Left lung (tissue), 4 donors: ENCODE measurements at regions not wholly inside any gene's neighbourhood (a gene's known extent, or its start where the extent isn't known, plus 50 kb on each side); places are given as distances from the start of the nearest gene placed in this dataset.

Experiments used
- ATAC-seq: fragments of 200-7000 bp; cut with Tn5 transposase; one replicate; pipeline ENCODE4 v1.9.1; 2020; ENCODE audit warnings: moderate library complexity
- DNase-seq, 4 donors: peaks; one replicate each; pipeline ENCODE4 v3.0.0-alpha.2; 2013 to 2020
- H3K27ac ChIP-seq, 2 donors: fragments of 200-600 bp; sonication (generic) in 1 of 2; one replicate each; pipeline versions ENCODE4 v1.5.0 to v1.8.0; 2020 to 2021
- H3K27me3 ChIP-seq, 2 donors: fragments of 200-600 bp; sonication (generic) in 1 of 2; one replicate each; pipeline versions ENCODE4 v1.5.0 to v1.8.0; 2020 to 2021
- H3K36me3 ChIP-seq, 2 donors: fragments of 200-600 bp; sonication (generic) in 1 of 2; one replicate each; pipeline versions ENCODE4 v1.5.0 to v1.8.0; 2020 to 2021
- H3K4me1 ChIP-seq, 2 donors: fragments of 200-600 bp; one replicate each; pipeline ENCODE4 v1.8.0; 2021
- H3K4me3 ChIP-seq, 2 donors: fragments of 200-600 bp; sonication (generic) in 1 of 2; one replicate each; pipeline versions ENCODE4 v1.5.0 to v1.8.0; 2020 to 2021; ENCODE audit warnings: mild to moderate bottlenecking in 1 of 2
- H3K9me3 ChIP-seq, 2 donors: fragments of 200-600 bp; sonication (generic) in 1 of 2; one replicate each; pipeline versions ENCODE4 v1.5.0 to v1.8.0; 2020 to 2021
- CTCF ChIP-seq, 2 donors: fragments of 200-600 bp; sonication (generic) in 1 of 2; IDR thresholded peaks; one replicate each; pipeline versions ENCODE4 v1.5.0 to v1.8.0; 2021; ENCODE audit warnings: antibody characterized with exemption in 2 of 2
- intact Hi-C, 2 donors: fragments of 100-400 bp; cut with DNase I; formaldehyde crosslinking; loops; one replicate each; pipeline versions ENCODE4 v1.11.2 to v1.14.2; 2022
- donor health status: DM: no; HTN: yes; CAD: no.
- donor health status: DM: no; HTN: no; CAD: no.

- Histone ChIP-seq H3K4me1 (no peaks in the 10 kb centered on the region), H3K27me3 (peaks cover 0 to 47% of the 10 kb centered on the region in 2 donors), H3K27ac (no peak overlapping the region), H3K36me3 (no peaks in the 10 kb centered on the region), H3K4me3 (no peak overlapping the region), H3K9me3 (no peaks in the 10 kb centered on the region)
- DNase-seq (no peak), ATAC-seq (no peak)
- no peak for TF ChIP-seq CTCF (IDR thresholded peaks at IDR 0.05)
- intact Hi-C loops: no loop called here
These were observed 159.9 kb upstream of the AJAP1 start for GRCh38 chr1:4494558-4494957.

- H3K4me1 ChIP-seq: no peaks in the 10 kb centered on the region
- no peak for TF ChIP-seq CTCF (IDR thresholded peaks at IDR 0.05)
These were observed 158.6 kb upstream of the AJAP1 start for GRCh38 chr1:4495809-4496208.

GRCh38 chr1:4500441-4500840, 154.0 kb upstream of the AJAP1 start:
- ATAC-seq: no peak
- no peak for DNase-seq
- Histone ChIP-seq H3K9me3 (no peaks in the 10 kb centered on the region), H3K4me3 (no peak overlapping the region), H3K36me3 (no peaks in the 10 kb centered on the region), H3K27me3 (peaks cover 0 to 17% of the 10 kb centered on the region in 2 donors), H3K4me1 (no peaks in the 10 kb centered on the region), H3K27ac (no peak overlapping the region)
- no peak for TF ChIP-seq CTCF (IDR thresholded peaks at IDR 0.05)
- intact Hi-C loops: no loop called here

More at GRCh38 chr1:4495809-4496208, 158.6 kb upstream of the AJAP1 start:
- DNase-seq (no peak), ATAC-seq (no peak)
- intact Hi-C loops: no loop called here
- Histone ChIP-seq H3K36me3 (no peaks in the 10 kb centered on the region), H3K4me3 (no peak overlapping the region), H3K27ac (no peak overlapping the region), H3K9me3 (no peaks in the 10 kb centered on the region), H3K27me3 (peaks cover 0 to 46% of the 10 kb centered on the region in 2 donors)

- H3K4me3 ChIP-seq: no peak overlapping the region
- no peaks in the 10 kb centered on the region for H3K4me1 ChIP-seq
- no peak for TF ChIP-seq CTCF (IDR thresholded peaks at IDR 0.05)
- H3K9me3 ChIP-seq: no peaks in the 10 kb centered on the region
- ATAC-seq (no peak), DNase-seq (no peak)
- H3K27me3 ChIP-seq: peaks cover 0 to 27% of the 10 kb centered on the region in 2 donors
- H3K36me3 ChIP-seq: no peaks in the 10 kb centered on the region
- no peak overlapping the region for H3K27ac ChIP-seq
- intact Hi-C loops: no loop called here
These were observed 147.8 kb upstream of the AJAP1 start for GRCh38 chr1:4506591-4506990.

GRCh38 chr1:4509206-4509605, 145.2 kb upstream of the AJAP1 start:
- H3K4me1 ChIP-seq: no peaks in the 10 kb centered on the region
- TF ChIP-seq CTCF (IDR thresholded peaks at IDR 0.05): no peak
- H3K36me3 ChIP-seq: no peaks in the 10 kb centered on the region
- intact Hi-C loops: no loop called here
- DNase-seq: no peak
- H3K27me3 ChIP-seq: peaks cover 0 to 26% of the 10 kb centered on the region in 2 donors
- H3K9me3 ChIP-seq: no peaks in the 10 kb centered on the region
- H3K4me3 ChIP-seq: no peak overlapping the region
- H3K27ac ChIP-seq: no peak overlapping the region
- no peak for ATAC-seq
